ENCODE measurements at regions not wholly inside any gene's neighbourhood (a gene's known extent, or its start where the extent isn't known, plus 50 kb on each side); places are given as distances from the start of the nearest gene placed in this dataset.
A peak's percentile ranks its signal among the peaks of the same experiment; 100 is the strongest.

DNA sequence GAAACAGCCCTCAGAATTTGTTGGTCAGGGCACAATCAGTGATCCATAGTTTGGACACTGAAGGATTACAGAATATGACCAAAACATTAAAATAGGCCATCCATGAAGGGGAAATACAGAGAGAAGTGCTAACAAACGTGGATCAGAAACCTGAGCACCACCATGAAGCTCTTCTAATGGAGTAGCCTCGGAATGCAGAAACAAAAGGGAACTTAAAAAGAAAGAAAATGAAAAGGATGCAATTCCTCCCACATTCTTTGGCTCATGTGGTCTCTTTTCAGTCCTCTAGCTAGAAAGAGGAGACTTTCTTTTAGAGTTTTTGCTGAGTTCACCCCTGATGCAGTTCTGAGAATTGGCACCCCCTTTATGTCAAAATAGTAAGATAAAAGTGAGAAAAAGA is 989.8 kb upstream of the B3GALT2 start:
- DNase-seq (ENCODE audit: low read depth), result no peak
- H3K4me3 ChIP-seq (ENCODE audit: low read depth, low read length), result no peak overlapping the region
- TF ChIP-seq, protein P1, sequence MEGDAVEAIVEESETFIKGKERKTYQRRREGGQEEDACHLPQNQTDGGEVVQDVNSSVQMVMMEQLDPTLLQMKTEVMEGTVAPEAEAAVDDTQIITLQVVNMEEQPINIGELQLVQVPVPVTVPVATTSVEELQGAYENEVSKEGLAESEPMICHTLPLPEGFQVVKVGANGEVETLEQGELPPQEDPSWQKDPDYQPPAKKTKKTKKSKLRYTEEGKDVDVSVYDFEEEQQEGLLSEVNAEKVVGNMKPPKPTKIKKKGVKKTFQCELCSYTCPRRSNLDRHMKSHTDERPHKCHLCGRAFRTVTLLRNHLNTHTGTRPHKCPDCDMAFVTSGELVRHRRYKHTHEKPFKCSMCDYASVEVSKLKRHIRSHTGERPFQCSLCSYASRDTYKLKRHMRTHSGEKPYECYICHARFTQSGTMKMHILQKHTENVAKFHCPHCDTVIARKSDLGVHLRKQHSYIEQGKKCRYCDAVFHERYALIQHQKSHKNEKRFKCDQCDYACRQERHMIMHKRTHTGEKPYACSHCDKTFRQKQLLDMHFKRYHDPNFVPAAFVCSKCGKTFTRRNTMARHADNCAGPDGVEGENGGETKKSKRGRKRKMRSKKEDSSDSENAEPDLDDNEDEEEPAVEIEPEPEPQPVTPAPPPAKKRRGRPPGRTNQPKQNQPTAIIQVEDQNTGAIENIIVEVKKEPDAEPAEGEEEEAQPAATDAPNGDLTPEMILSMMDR (conservative IDR thresholded peaks at IDR 0.05; ENCODE audit: low read depth, low read length), result no peak

DNA sequence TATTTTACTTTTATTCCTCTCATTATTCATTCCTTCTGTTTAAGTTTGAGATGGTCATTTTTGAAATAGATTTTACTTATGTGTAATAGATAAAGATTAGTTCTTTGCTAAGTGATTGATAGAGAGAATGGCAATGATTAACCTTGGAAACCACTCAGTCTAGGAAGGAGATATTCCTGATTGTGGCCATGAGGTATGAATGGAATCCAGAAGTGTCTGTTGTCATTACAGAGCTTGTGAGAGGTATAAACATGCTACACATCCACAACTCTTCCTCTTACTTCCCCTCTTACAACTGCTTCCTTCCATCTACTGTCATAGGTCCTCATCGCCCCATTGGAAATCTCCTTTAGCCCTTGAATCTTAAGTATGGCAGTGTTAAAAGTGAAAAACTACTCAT is 988.8 kb upstream of the B3GALT2 start:
- TF ChIP-seq, protein P1 (conservative IDR thresholded peaks at IDR 0.05; ENCODE audit: low read depth, low read length), result no peak
- DNase-seq (ENCODE audit: low read depth), result peak; percentile 32
- H3K4me3 ChIP-seq (ENCODE audit: low read depth, low read length), result no peak overlapping the region

DNA sequence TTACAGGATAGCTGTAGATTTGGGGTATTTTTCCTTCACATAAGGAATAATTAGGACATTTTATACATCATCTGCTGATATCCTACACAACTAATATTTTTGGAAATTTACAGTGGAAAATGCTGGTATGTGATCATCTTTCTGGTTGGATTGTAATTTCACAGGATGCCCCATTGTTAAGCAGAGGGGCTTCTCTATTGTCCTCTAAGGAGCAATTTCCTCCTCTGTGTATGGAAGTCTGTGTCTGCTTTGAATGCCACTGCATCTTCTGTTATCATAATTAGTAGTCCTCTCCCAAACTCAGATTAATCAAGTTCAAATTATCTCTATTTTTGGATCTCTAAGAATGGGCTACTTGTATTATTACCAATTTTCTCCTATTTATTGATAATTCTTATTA is 988.1 kb upstream of the B3GALT2 start:
- no peak overlapping the region for H3K4me3 ChIP-seq (ENCODE audit: low read depth, low read length)
- TF ChIP-seq, protein P1 (conservative IDR thresholded peaks at IDR 0.05; ENCODE audit: low read depth, low read length), result no peak
- no peak for DNase-seq (ENCODE audit: low read depth)

DNA sequence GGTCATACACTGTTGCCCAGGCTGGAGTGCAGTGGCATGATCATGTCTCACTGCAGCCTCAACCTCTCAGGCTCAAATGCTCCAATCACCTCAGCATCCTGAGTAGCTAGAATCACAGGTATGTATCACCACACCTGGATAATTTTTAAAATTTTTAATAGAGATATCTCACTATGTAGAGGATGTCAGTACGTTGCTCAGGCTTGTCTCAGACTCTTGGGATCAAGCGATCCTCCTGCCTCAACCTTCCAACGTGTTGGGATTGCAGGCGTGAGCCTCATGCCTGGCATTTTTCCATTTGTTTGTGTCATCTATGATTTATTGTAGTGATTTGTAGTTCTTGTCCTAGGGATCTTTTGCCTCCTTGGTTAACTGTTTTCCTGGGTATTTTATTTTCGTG is 985.2 kb upstream of the B3GALT2 start:
- TF ChIP-seq, protein P1 (conservative IDR thresholded peaks at IDR 0.05; ENCODE audit: low read depth, low read length), result no peak
- no peak overlapping the region for H3K4me3 ChIP-seq (ENCODE audit: low read depth, low read length)
- no peak for DNase-seq (ENCODE audit: low read depth)

GRCh38 chr1:194167956-194168640 is 981.7 kb upstream of the B3GALT2 start:
- DNase-seq (ENCODE audit: low read depth), result no peak
- TF ChIP-seq, protein P1 (conservative IDR thresholded peaks at IDR 0.05; ENCODE audit: low read depth, low read length), result no peak
- no peak overlapping the region for H3K4me3 ChIP-seq (ENCODE audit: low read depth, low read length)

- H3K4me3 ChIP-seq (ENCODE audit: low read depth, low read length), result no peak overlapping the region
- TF ChIP-seq, protein P1 (conservative IDR thresholded peaks at IDR 0.05; ENCODE audit: low read depth, low read length), result no peak
- no peak for DNase-seq (ENCODE audit: low read depth)
Observed at GRCh38 chr1:194164755-194165154, 978.3 kb upstream of the B3GALT2 start.

GRCh38 chr1:194161591-194161990 is 975.2 kb upstream of the B3GALT2 start:
- TF ChIP-seq, protein P1 (conservative IDR thresholded peaks at IDR 0.05; ENCODE audit: low read depth, low read length), result no peak
- no peak for DNase-seq (ENCODE audit: low read depth)
- no peak overlapping the region for H3K4me3 ChIP-seq (ENCODE audit: low read depth, low read length)

Measured in epithelial cell of proximal tubule (primary cell).